ENCODE measurements at regions not wholly inside any gene's neighbourhood (a gene's known extent, or its start where the extent isn't known, plus 50 kb on each side); places are given as distances from the start of the nearest gene placed in this dataset.

- no peak overlapping the region for H3K27ac ChIP-seq
- intact Hi-C loops (cut with DNase I): no loop called here
- DNase-seq: no peak
These were observed 63.3 kb downstream of the ZIC5 start for GRCh38 chr13:99908140-99908803.

DNA sequence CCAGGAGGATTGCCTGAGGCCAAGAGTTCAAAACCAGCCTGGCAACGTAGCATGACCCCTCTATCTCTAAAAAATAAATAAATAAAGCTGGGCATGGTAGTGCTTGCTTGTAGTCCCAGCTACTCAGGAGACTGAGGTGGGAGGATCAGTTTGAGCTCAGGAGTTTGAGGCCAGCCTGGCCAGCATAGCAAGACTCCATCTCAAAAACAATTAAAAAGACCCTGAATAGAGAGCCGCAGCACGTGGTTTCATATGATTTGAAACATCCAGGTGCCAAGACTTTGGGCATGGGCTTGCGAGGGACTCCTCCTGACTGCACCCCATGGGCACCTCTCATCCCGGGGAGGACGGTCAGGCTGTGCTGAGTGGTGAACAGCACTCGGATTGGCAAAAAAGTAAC lies 63.9 kb downstream of the ZIC5 start:
- H3K27me3 ChIP-seq: no peaks in the 10 kb centered on the region
- TF ChIP-seq CTCF (IDR thresholded peaks at IDR 0.05): no peak
- H3K4me1 ChIP-seq: no peaks in the 10 kb centered on the region
- no peaks in the 10 kb centered on the region for H3K9me3 ChIP-seq
- intact Hi-C loops (cut with DNase I): no loop called here
- H3K9ac ChIP-seq (ENCODE audit: low read depth in 2 of 2, low read length in 2 of 2): no peak overlapping the region
- no peaks in the 10 kb centered on the region for H3K36me3 ChIP-seq
- no peak overlapping the region for H3K27ac ChIP-seq
- DNase-seq: no peak
- no peak overlapping the region for H3K4me3 ChIP-seq

More at GRCh38 chr13:99908140-99908803, 63.3 kb downstream of the ZIC5 start:
- Histone ChIP-seq H3K9ac (ENCODE audit: low read depth in 2 of 2, low read length in 2 of 2) (no peak overlapping the region), H3K4me1 (no peaks in the 10 kb centered on the region), H3K9me3 (no peaks in the 10 kb centered on the region), H3K27me3 (no peaks in the 10 kb centered on the region), H3K4me3 (no peak overlapping the region), H3K36me3 (no peaks in the 10 kb centered on the region)
- TF ChIP-seq CTCF (IDR thresholded peaks at IDR 0.05): no peak

GRCh38 chr13:99907038-99907437 lies 64.5 kb downstream of the ZIC5 start:
- no peaks in the 10 kb centered on the region for H3K4me1 ChIP-seq
- H3K4me3 ChIP-seq: no peak overlapping the region
- H3K27me3 ChIP-seq: no peaks in the 10 kb centered on the region

DNA sequence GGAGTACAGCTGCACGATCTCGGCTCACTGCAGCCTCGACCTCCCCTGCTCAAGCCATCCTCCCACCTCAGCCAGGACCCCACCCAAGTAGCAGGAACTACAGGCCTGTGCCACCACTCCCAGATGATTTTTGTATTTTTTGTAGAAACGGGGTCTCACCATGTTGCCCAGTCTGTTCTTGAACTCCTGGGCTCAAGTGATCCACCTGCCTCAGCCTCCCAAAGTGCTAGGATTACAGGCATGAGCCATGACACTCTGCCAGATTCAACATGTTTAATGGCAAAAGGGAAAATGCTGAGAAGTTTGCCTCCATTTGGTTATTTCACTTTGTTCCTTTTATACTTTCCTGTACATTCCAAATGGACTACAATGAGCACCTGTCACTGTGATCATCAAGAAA lies 65.8 kb downstream of the ZIC5 start:
- no peak for TF ChIP-seq CTCF (IDR thresholded peaks at IDR 0.05)
- Histone ChIP-seq H3K9ac (ENCODE audit: low read depth in 2 of 2, low read length in 2 of 2) (no peak overlapping the region), H3K36me3 (no peaks in the 10 kb centered on the region), H3K27ac (no peak overlapping the region), H3K27me3 (no peaks in the 10 kb centered on the region), H3K9me3 (no peaks in the 10 kb centered on the region), H3K4me1 (no peaks in the 10 kb centered on the region), H3K4me3 (no peak overlapping the region)
- DNase-seq: no peak
- intact Hi-C loops (cut with DNase I): no loop called here

More at GRCh38 chr13:99907038-99907437, 64.5 kb downstream of the ZIC5 start:
- Histone ChIP-seq H3K9ac (ENCODE audit: low read depth in 2 of 2, low read length in 2 of 2) (no peak overlapping the region), H3K27ac (no peak overlapping the region), H3K9me3 (no peaks in the 10 kb centered on the region), H3K36me3 (no peaks in the 10 kb centered on the region)
- DNase-seq: no peak
- no peak for TF ChIP-seq CTCF (IDR thresholded peaks at IDR 0.05)
- intact Hi-C loops (cut with DNase I): no loop called here

GRCh38 chr13:99905224-99905623 lies 66.3 kb downstream of the ZIC5 start:
- TF ChIP-seq CTCF (IDR thresholded peaks at IDR 0.05): no peak
- no peaks in the 10 kb centered on the region for H3K4me1 ChIP-seq
- DNase-seq: no peak
- H3K36me3 ChIP-seq: no peaks in the 10 kb centered on the region
- intact Hi-C loops (cut with DNase I): no loop called here
- no peaks in the 10 kb centered on the region for H3K9me3 ChIP-seq
- no peak overlapping the region for H3K9ac ChIP-seq (ENCODE audit: low read depth in 2 of 2, low read length in 2 of 2)
- H3K4me3 ChIP-seq: no peak overlapping the region
- no peaks in the 10 kb centered on the region for H3K27me3 ChIP-seq
- H3K27ac ChIP-seq: no peak overlapping the region
